ENCODE measurements at regions not wholly inside any gene's neighbourhood (a gene's known extent, or its start where the extent isn't known, plus 50 kb on each side); places are given as distances from the start of the nearest gene placed in this dataset.

DNA sequence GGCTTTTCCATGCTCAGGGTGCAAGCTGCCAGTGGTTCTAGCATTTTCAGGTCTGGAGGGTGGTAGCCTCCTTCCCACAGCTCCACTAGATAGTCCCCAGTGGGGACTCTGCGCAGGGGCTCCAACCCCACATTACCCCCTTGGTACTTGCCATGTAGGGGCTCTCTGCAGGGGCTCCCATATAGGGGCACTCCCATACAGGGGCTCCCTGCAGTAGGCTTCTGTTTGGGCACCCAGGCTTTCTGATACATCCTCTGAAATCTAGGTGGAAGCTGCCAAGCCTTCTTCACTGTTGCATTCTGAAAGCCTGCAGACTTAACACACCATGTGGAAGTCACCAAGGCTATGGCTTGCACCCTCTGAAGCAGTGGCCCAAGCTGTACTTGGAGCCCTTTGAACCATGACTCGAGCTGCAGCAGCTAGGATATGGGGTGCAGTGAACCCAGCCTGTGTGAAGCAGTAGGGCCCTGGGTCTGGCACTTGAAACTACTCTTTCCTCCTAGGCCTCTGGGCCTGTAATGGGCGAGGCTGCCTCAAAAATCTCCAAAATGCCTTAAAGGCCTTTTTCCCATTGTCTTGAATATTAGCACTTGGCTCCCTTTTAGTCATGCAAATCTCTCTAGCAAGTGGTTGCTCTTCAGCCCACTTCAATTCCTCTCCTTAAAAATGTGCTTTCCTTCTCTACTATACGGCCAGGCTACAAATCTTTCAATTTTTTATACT lies 96.4 kb downstream of the TPRA1 start:
- no peak for TF ChIP-seq CTCF (IDR thresholded peaks at IDR 0.05)
- no peak for TF ChIP-seq POLR2A (IDR thresholded peaks at IDR 0.05)
